Ovary (tissue), 7 donors: ENCODE measurements at regions not wholly inside any gene's neighbourhood (a gene's known extent, or its start where the extent isn't known, plus 50 kb on each side); places are given as distances from the start of the nearest gene placed in this dataset.

Experiments
- DNase-seq, 5 donors: peaks; one replicate each; pipeline ENCODE4 v3.0.0-alpha.2; 2019 to 2020
- H3K27ac ChIP-seq, 2 donors: fragments of 200-600 bp; one replicate each; pipeline versions ENCODE4 v1.5.1 to v1.8.0; 2019 to 2022
- H3K27me3 ChIP-seq: fragments of 200-600 bp; one replicate; pipeline ENCODE4 v1.8.0; 2022
- H3K36me3 ChIP-seq: fragments of 200-600 bp; sonication (generic); one replicate; pipeline ENCODE4 v1.5.1; 2019
- H3K4me1 ChIP-seq: one replicate; pipeline ENCODE4 v1.8.1; 2013; ENCODE audit warnings: mild to moderate bottlenecking, moderate library complexity; ENCODE audit not compliant: insufficient read depth
- H3K4me3 ChIP-seq: fragments of 200-600 bp; sonication (generic); one replicate; pipeline ENCODE4 v1.5.1; 2017
- H3K9me3 ChIP-seq, 2 donors: fragments of 200-600 bp in 1 of 2; sonication (generic) in 1 of 2; one replicate each; pipeline versions ENCODE4 v1.5.1 to v1.8.1; 2013 to 2019; ENCODE audit warnings: mild to moderate bottlenecking in 1 of 2, moderate library complexity in 1 of 2
- CTCF ChIP-seq, 3 donors: fragments of 450-650 bp in 2 of 3; fragments of 200-600 bp in 1 of 3; IDR thresholded peaks; one replicate each; pipeline versions ENCODE4 v1.5.1 to v1.8.0; 2016 to 2022; ENCODE audit warnings: antibody characterized with exemption in 3 of 3, mild to moderate bottlenecking in 1 of 3
- EP300 ChIP-seq: sonication (generic); formaldehyde crosslinking; IDR thresholded peaks from one replicate; pipeline ENCODE4 v1.6.1; 2017; ENCODE audit warnings: antibody characterized with exemption
- POLR2A ChIP-seq: fragments of 450-650 bp; IDR thresholded peaks from one replicate; pipeline ENCODE4 v1.6.1; 2017; ENCODE audit warnings: antibody characterized with exemption, mild to moderate bottlenecking, moderate library complexity
- WGBS, 3 donors: extraction: QIAGEN DNeasy Blood & Tissue Kit in 1 of 3; methylation state at CpG; one replicate each; pipeline versions ENCODE4 v1.1.5 to v1.1.7; 2013 to 2017; 5-methylcytosine and 5-hydroxymethylcytosine counted together
- intact Hi-C, 4 donors: fragments of 100-400 bp; cut with DNase I; formaldehyde crosslinking; loops; one replicate each; pipeline versions ENCODE4 v1.11.0 to v1.15.1; 2022 to 2023
- donor health status: DM: no; HTN: no; CAD: no; lungs with moderate emphysema.
- donor health status: DM: no; HTN: no; CAD: no.
- donor health status: Bipolar disorder and iron deficiency.
- donor health status: DM: no; HTN: no; CAD: no.
- donor health status: DM: yes; HTN: yes; CAD: no.

GRCh38 chr1:201633811-201634210, 94.9 kb downstream of the NAV1 start:
- no peaks in the 10 kb centered on the region for H3K9me3 ChIP-seq
- H3K4me3 ChIP-seq: no peak overlapping the region
- no peak for DNase-seq
- no peak overlapping the region for H3K27ac ChIP-seq
- H3K27me3 ChIP-seq: no peaks in the 10 kb centered on the region
- 26 to 41% (median 40%) methylated on average over 5 of the region's 5 CpGs for WGBS, 3 donors
- no peak for TF ChIP-seq CTCF (IDR thresholded peaks at IDR 0.05)
- no peak for TF ChIP-seq POLR2A
- no peak for TF ChIP-seq EP300
- intact Hi-C loops: no loop called here
- no peaks in the 10 kb centered on the region for H3K36me3 ChIP-seq
- H3K4me1 ChIP-seq: no peaks in the 10 kb centered on the region

GRCh38 chr1:201634261-201634660, 95.3 kb downstream of the NAV1 start:
- no peak overlapping the region for H3K4me3 ChIP-seq
- no peak overlapping the region for H3K27ac ChIP-seq
- H3K27me3 ChIP-seq: no peaks in the 10 kb centered on the region
- intact Hi-C loops: no loop called here
- no peaks in the 10 kb centered on the region for H3K9me3 ChIP-seq
- no peaks in the 10 kb centered on the region for H3K36me3 ChIP-seq
- no peak for DNase-seq
- 48 to 56% (median 49%) methylated on average over 2 of the region's 2 CpGs for WGBS, 3 donors
- no peak for TF ChIP-seq CTCF (IDR thresholded peaks at IDR 0.05)
- no peaks in the 10 kb centered on the region for H3K4me1 ChIP-seq

- no peaks in the 10 kb centered on the region for H3K36me3 ChIP-seq
- H3K27ac ChIP-seq: no peak overlapping the region
- no peak overlapping the region for H3K4me3 ChIP-seq
- H3K4me1 ChIP-seq: peaks cover 3% of the 10 kb centered on the region
- intact Hi-C loops: no loop called here
- 86 to 96% (median 90%) methylated on average over 2 of the region's 2 CpGs for WGBS, 3 donors
- no peak for DNase-seq
- TF ChIP-seq EP300 (no peak), CTCF (IDR thresholded peaks at IDR 0.05) (no peak), POLR2A (no peak)
- no peaks in the 10 kb centered on the region for H3K27me3 ChIP-seq
- no peaks in the 10 kb centered on the region for H3K9me3 ChIP-seq
Measured at GRCh38 chr1:201636097-201636496, 97.2 kb downstream of the NAV1 start.

- Histone ChIP-seq H3K9me3 (no peaks in the 10 kb centered on the region), H3K27me3 (no peaks in the 10 kb centered on the region), H3K4me1 (peaks cover 5% of the 10 kb centered on the region), H3K36me3 (no peaks in the 10 kb centered on the region), H3K27ac (no peak overlapping the region), H3K4me3 (no peak overlapping the region)
- DNase-seq: no peak
- intact Hi-C loops: no loop called here
- TF ChIP-seq CTCF (IDR thresholded peaks at IDR 0.05): no peak
- no peak for TF ChIP-seq POLR2A
- no peak for TF ChIP-seq EP300
- WGBS, 3 donors: 50 to 67% (median 64%) methylated on average over 3 of the region's 3 CpGs
Measured at GRCh38 chr1:201636510-201636971, 97.6 kb downstream of the NAV1 start.
